SK-N-SH (cell line): ENCODE measurements at regions not wholly inside any gene's neighbourhood (a gene's known extent, or its start where the extent isn't known, plus 50 kb on each side); places are given as distances from the start of the nearest gene placed in this dataset.

Experiments
- CTCF ChIA-PET: fragments of 300-600, 350-600 bp; formaldehyde crosslinking; extraction: SDS; loops from one replicate; lab custom pipeline; 2021; lab: Yijun Ruan, JAX
- POLR2A ChIA-PET: fragments of 350-600 bp; sonication (Branson Sonifier 250); formaldehyde crosslinking; extraction: SDS; loops from one replicate; lab custom pipeline; 2020; ENCODE audit warnings: antibody characterized with exemption, inconsistent platforms; lab: Yijun Ruan, JAX
- DNase-seq: peaks from one replicate; pipeline ENCODE4 v3.0.0; 2012
- H2AFZ ChIP-seq: fragments of 200-600 bp; sonication (generic); 2 replicates; pipeline ENCODE4 v1.8.1; 2016; ENCODE audit warnings: antibody characterized with exemption, mild to moderate bottlenecking, low read depth
- H3F3A ChIP-seq: fragments of 200-600 bp; sonication (generic); replicated peaks from 2 replicates; pipeline ENCODE3; 2016; ENCODE audit warnings: antibody characterized with exemption, mild to moderate bottlenecking; ENCODE audit not compliant: insufficient read depth
- H3K27ac ChIP-seq, 2 experiments: fragments of 200-500 bp in 1 of 2; fragments of 200-600 bp in 1 of 2; sonication (Bioruptor generic) in 1 of 2; sonication (generic), shearing (Covaris generic) in 1 of 2; 2 replicates each; pipeline versions ENCODE4 v1.5.1 to v1.6.1; 2014 to 2016; ENCODE audit warnings: low read depth in 2 of 2, inconsistent platforms in 1 of 2, low read length in 1 of 2, mild to moderate bottlenecking in 1 of 2, mixed read lengths in 1 of 2
- H3K27me3 ChIP-seq: fragments of 200-600 bp; sonication (generic), shearing (Covaris generic); 2 replicates; pipeline ENCODE4 v1.6.1; 2016; ENCODE audit warnings: mixed run types; ENCODE audit not compliant: insufficient read depth
- H3K36me3 ChIP-seq, 2 experiments: fragments of 200-500 bp in 1 of 2; fragments of 200-600 bp in 1 of 2; sonication (Bioruptor generic) in 1 of 2; sonication (generic) in 1 of 2; replicated peaks in 1 of 2; 2 replicates each; pipeline versions ENCODE3 to v1.5.1; 2014 to 2016; ENCODE audit warnings: low read length in 1 of 2, mild to moderate bottlenecking in 1 of 2; ENCODE audit not compliant: insufficient read depth in 2 of 2, control insufficient read depth in 1 of 2
- H3K4me1 ChIP-seq, 2 experiments: fragments of 200-500 bp in 1 of 2; fragments of 200-600 bp in 1 of 2; sonication (Bioruptor generic) in 1 of 2; sonication (generic), shearing (Covaris generic) in 1 of 2; 2 replicates each; pipeline versions ENCODE4 v1.5.1 to v1.6.1; 2014 to 2016; ENCODE audit warnings: low read depth in 1 of 2, low read length in 1 of 2, mixed run types in 1 of 2; ENCODE audit not compliant: insufficient read depth in 2 of 2, control insufficient read depth in 1 of 2
- H3K4me2 ChIP-seq: fragments of 200-600 bp; sonication (generic), shearing (Covaris generic); 2 replicates; pipeline ENCODE4 v1.6.1; 2017; ENCODE audit warnings: mixed run types
- H3K4me3 ChIP-seq, 2 experiments: fragments of 200-500 bp in 1 of 2; fragments of 200-600 bp in 1 of 2; sonication (Bioruptor generic) in 1 of 2; sonication (generic), shearing (Covaris generic) in 1 of 2; 2 replicates each; pipeline versions ENCODE4 v1.5.1 to v1.8.1; 2014 to 2016; ENCODE audit warnings: low read depth in 2 of 2, inconsistent platforms in 1 of 2, low read length in 1 of 2, mild to moderate bottlenecking in 1 of 2, mixed read lengths in 1 of 2, moderate library complexity in 1 of 2
- H3K79me2 ChIP-seq: fragments of 200-600 bp; sonication (generic); 2 replicates; pipeline ENCODE4 v1.8.1; 2017; ENCODE audit warnings: mild to moderate bottlenecking; ENCODE audit not compliant: insufficient read depth
- H3K9ac ChIP-seq: fragments of 200-600 bp; sonication (generic); 2 replicates; pipeline ENCODE4 v1.6.1; 2017; ENCODE audit warnings: mixed run types
- H3K9me2 ChIP-seq: fragments of 200-600 bp; sonication (generic); 2 replicates; pipeline ENCODE4 v1.6.1; 2017; ENCODE audit warnings: mixed run types
- H3K9me3 ChIP-seq: fragments of 200-600 bp; sonication (generic); 2 replicates; pipeline ENCODE4 v1.6.1; 2017; ENCODE audit warnings: mixed run types, mild to moderate bottlenecking, moderate library complexity
- H4K20me1 ChIP-seq: fragments of 200-600 bp; sonication (generic); 2 replicates; pipeline ENCODE4 v1.6.1; 2017; ENCODE audit warnings: mild to moderate bottlenecking, mixed run types; ENCODE audit not compliant: insufficient read depth
- ELF1 ChIP-seq: IDR thresholded peaks from 2 replicates; pipeline ENCODE4 v1.4.0; 2012
- EP300 ChIP-seq, 2 experiments: IDR thresholded peaks; 2 replicates each; pipeline versions ENCODE4 v1.4.0 to v1.6.1; 2012; ENCODE audit warnings: borderline replicate concordance in 1 of 2, low read depth in 1 of 2, low read length in 1 of 2
- FOXM1 ChIP-seq: IDR thresholded peaks from 2 replicates; pipeline ENCODE4 v1.4.0; 2012; ENCODE audit warnings: low read depth, mild to moderate bottlenecking
- GATA2 ChIP-seq: sonication (generic); formaldehyde crosslinking; IDR thresholded peaks from 2 replicates; pipeline ENCODE4 v1.5.0; 2020; ENCODE audit warnings: mild to moderate bottlenecking, missing genetic modification reagents
- JUND ChIP-seq: IDR thresholded peaks from 2 replicates; pipeline ENCODE4 v1.4.0; 2012
- MEF2A ChIP-seq: IDR thresholded peaks from 2 replicates; pipeline ENCODE4 v1.4.0; 2012; ENCODE audit warnings: low read depth, borderline replicate concordance
- NFIC ChIP-seq: IDR thresholded peaks from 2 replicates; pipeline ENCODE4 v1.4.0; 2012; ENCODE audit warnings: borderline replicate concordance
- RFX5 ChIP-seq: IDR thresholded peaks from 2 replicates; pipeline ENCODE4 v1.6.1; 2012; ENCODE audit warnings: mild to moderate bottlenecking, improper control_type of control experiment, low read length
- RXRA ChIP-seq: IDR thresholded peaks from 2 replicates; pipeline ENCODE4 v1.4.0; 2012; ENCODE audit warnings: low read depth, mild to moderate bottlenecking, borderline replicate concordance
- SIN3A ChIP-seq: IDR thresholded peaks from 2 replicates; pipeline ENCODE4 v1.6.1; 2012; ENCODE audit warnings: low read depth, mild to moderate bottlenecking, low read length, moderate library complexity, borderline replicate concordance
- SMC3 ChIP-seq: IDR thresholded peaks from 2 replicates; pipeline ENCODE4 v1.6.1; 2012; ENCODE audit warnings: low read depth, low read length, improper control_type of control experiment
- TAF1 ChIP-seq: IDR thresholded peaks from 2 replicates; pipeline ENCODE4 v1.6.1; 2012; ENCODE audit warnings: low read depth, mild to moderate bottlenecking, low read length, moderate library complexity, borderline replicate concordance
- TCF12 ChIP-seq: IDR thresholded peaks from 2 replicates; pipeline ENCODE4 v1.4.0; 2012
- WGBS: methylation state at CpG from one replicate; pipeline ENCODE4 v1.1.6; 2017; ENCODE audit warnings: low lambda C conversion rate; 5-methylcytosine and 5-hydroxymethylcytosine counted together
- TF ChIP-seq, protein P1 (sequence below): IDR thresholded peaks from 2 replicates; pipeline ENCODE4 v1.4.0; 2012; ENCODE audit warnings: low read depth
- TF ChIP-seq, protein P2 (sequence below): IDR thresholded peaks from 2 replicates; pipeline ENCODE4; 2012
- TF ChIP-seq, protein P3 (sequence below): IDR thresholded peaks from 2 replicates; pipeline ENCODE4 v1.4.0; 2012; ENCODE audit warnings: low read depth, borderline replicate concordance
- TF ChIP-seq, protein P4 (sequence below): IDR thresholded peaks from 2 replicates; pipeline ENCODE4 v1.6.1; 2012; ENCODE audit warnings: mild to moderate bottlenecking, low read depth, low read length, moderate library complexity
- TF ChIP-seq, protein P5 (sequence below): fragments of 200-600 bp; sonication (generic); IDR thresholded peaks from 2 replicates; pipeline ENCODE4 v1.6.1; 2017; ENCODE audit warnings: antibody characterized with exemption, mild to moderate bottlenecking, moderate library complexity

DNA sequence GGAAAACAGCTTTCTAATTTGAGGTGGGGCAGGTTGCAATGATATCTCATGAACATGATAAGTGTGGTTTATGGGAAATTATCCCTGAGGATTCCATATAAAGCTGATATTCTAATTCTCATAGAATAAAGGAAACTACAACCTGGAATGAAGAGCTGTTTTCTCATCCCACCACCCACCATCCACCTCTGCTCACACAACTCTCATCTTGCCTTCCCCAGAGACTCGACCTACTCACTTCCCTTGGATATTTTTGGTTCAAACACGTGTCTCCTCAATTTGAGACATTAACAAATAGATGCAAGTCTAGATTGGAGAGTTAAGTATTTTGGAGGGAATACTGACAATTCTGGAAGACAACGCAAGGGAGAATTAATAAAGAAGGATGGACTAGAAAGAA lies 490.9 kb downstream of the TMEM182 start:
- no peak for TF ChIP-seq NFIC
- TF ChIP-seq, protein P1, sequence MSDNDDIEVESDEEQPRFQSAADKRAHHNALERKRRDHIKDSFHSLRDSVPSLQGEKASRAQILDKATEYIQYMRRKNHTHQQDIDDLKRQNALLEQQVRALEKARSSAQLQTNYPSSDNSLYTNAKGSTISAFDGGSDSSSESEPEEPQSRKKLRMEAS, result no peak
- TF ChIP-seq GATA2, result no peak
- TF ChIP-seq TCF12, result no peak
- TF ChIP-seq, protein P2, sequence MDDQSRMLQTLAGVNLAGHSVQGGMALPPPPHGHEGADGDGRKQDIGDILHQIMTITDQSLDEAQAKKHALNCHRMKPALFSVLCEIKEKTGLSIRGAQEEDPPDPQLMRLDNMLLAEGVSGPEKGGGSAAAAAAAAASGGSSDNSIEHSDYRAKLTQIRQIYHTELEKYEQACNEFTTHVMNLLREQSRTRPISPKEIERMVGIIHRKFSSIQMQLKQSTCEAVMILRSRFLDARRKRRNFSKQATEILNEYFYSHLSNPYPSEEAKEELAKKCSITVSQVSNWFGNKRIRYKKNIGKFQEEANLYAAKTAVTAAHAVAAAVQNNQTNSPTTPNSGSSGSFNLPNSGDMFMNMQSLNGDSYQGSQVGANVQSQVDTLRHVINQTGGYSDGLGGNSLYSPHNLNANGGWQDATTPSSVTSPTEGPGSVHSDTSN, result no peak
- no peak for TF ChIP-seq SMC3
- no peak for TF ChIP-seq SIN3A
- no peak for TF ChIP-seq FOXM1
- TF ChIP-seq JUND, result no peak
- TF ChIP-seq EP300 (IDR thresholded peaks at IDR 0.05; ENCODE audit: borderline replicate concordance in 1 of 2, low read depth in 1 of 2, low read length in 1 of 2), result no peak
- TF ChIP-seq, protein P3, sequence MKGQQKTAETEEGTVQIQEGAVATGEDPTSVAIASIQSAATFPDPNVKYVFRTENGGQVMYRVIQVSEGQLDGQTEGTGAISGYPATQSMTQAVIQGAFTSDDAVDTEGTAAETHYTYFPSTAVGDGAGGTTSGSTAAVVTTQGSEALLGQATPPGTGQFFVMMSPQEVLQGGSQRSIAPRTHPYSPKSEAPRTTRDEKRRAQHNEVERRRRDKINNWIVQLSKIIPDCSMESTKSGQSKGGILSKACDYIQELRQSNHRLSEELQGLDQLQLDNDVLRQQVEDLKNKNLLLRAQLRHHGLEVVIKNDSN, result no peak
- no peak for TF ChIP-seq RFX5
- no peak for TF ChIP-seq RXRA
- TF ChIP-seq, protein P4, sequence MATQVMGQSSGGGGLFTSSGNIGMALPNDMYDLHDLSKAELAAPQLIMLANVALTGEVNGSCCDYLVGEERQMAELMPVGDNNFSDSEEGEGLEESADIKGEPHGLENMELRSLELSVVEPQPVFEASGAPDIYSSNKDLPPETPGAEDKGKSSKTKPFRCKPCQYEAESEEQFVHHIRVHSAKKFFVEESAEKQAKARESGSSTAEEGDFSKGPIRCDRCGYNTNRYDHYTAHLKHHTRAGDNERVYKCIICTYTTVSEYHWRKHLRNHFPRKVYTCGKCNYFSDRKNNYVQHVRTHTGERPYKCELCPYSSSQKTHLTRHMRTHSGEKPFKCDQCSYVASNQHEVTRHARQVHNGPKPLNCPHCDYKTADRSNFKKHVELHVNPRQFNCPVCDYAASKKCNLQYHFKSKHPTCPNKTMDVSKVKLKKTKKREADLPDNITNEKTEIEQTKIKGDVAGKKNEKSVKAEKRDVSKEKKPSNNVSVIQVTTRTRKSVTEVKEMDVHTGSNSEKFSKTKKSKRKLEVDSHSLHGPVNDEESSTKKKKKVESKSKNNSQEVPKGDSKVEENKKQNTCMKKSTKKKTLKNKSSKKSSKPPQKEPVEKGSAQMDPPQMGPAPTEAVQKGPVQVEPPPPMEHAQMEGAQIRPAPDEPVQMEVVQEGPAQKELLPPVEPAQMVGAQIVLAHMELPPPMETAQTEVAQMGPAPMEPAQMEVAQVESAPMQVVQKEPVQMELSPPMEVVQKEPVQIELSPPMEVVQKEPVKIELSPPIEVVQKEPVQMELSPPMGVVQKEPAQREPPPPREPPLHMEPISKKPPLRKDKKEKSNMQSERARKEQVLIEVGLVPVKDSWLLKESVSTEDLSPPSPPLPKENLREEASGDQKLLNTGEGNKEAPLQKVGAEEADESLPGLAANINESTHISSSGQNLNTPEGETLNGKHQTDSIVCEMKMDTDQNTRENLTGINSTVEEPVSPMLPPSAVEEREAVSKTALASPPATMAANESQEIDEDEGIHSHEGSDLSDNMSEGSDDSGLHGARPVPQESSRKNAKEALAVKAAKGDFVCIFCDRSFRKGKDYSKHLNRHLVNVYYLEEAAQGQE, result no peak
- no peak for TF ChIP-seq MEF2A
- TF ChIP-seq, protein P5, sequence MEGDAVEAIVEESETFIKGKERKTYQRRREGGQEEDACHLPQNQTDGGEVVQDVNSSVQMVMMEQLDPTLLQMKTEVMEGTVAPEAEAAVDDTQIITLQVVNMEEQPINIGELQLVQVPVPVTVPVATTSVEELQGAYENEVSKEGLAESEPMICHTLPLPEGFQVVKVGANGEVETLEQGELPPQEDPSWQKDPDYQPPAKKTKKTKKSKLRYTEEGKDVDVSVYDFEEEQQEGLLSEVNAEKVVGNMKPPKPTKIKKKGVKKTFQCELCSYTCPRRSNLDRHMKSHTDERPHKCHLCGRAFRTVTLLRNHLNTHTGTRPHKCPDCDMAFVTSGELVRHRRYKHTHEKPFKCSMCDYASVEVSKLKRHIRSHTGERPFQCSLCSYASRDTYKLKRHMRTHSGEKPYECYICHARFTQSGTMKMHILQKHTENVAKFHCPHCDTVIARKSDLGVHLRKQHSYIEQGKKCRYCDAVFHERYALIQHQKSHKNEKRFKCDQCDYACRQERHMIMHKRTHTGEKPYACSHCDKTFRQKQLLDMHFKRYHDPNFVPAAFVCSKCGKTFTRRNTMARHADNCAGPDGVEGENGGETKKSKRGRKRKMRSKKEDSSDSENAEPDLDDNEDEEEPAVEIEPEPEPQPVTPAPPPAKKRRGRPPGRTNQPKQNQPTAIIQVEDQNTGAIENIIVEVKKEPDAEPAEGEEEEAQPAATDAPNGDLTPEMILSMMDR, result no peak
- TF ChIP-seq TAF1, result no peak
- no peak for TF ChIP-seq ELF1
- no peaks in the 10 kb centered on the region for H3K9me2 ChIP-seq
- no peaks in the 10 kb centered on the region for H3K79me2 ChIP-seq
- no peak overlapping the region for H3K27ac ChIP-seq
- no peaks in the 10 kb centered on the region for H3K4me1 ChIP-seq
- ChIA-PET POLR2A (no interaction called here), CTCF (no interaction called here)
- no peaks in the 10 kb centered on the region for H3K9me3 ChIP-seq
- no peak overlapping the region for H3K4me2 ChIP-seq
- H4K20me1 ChIP-seq, result no peaks in the 10 kb centered on the region
- H3K27me3 ChIP-seq, result no peaks in the 10 kb centered on the region
- H3K4me3 ChIP-seq, result no peak overlapping the region
- no peak overlapping the region for H3K9ac ChIP-seq
- H3F3A ChIP-seq, result no peaks in the 10 kb centered on the region
- 2% methylated on average over 3 of the region's 3 CpGs for WGBS
- no peaks in the 10 kb centered on the region for H3K36me3 ChIP-seq
- no peak for DNase-seq
- H2AFZ ChIP-seq, result no peak overlapping the region
